SKM-1 (cell line): ENCODE measurements at regions not wholly inside any gene's neighbourhood (a gene's known extent, or its start where the extent isn't known, plus 50 kb on each side); places are given as distances from the start of the nearest gene placed in this dataset.
"Not testable (repeated sequence)": the region's sequence is repeated elsewhere in the genome, so short reads cannot be mapped to it uniquely, and the experiment has no call there.

Experiments used
- DNase-seq: peaks from one replicate; lab custom pipeline; 2025; ENCODE audit not compliant: unreplicated experiment; lab: John Stamatoyannopoulos, UW

DNA sequence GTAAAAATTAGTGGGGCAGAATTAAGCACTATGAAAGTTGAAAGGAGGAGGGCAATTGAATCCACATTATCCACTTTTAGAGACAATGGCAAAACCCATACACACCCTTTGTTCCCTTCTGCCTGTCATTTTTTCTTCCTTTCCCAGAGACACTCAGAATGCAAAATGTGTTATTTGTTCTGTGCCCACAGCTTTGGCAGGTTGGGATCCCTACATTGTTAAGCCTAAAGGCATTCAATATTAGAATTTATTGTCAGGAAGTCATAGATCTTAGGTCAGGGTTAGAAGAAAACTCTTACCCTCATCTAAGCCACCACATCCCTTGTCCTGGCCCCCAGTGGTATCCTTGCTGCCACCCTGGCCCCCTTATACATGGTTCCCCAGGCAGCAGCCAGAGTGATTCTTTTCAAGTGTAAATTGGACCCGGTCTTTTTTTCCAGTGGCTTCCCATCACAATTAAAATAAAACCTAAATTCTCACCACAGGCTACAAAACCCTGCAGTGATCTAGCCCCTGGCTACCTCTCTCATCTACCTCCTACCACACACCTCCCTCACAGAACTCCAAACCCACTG, 470.1 kb upstream of the ATP11B start:
- DNase-seq = no peak

DNA sequence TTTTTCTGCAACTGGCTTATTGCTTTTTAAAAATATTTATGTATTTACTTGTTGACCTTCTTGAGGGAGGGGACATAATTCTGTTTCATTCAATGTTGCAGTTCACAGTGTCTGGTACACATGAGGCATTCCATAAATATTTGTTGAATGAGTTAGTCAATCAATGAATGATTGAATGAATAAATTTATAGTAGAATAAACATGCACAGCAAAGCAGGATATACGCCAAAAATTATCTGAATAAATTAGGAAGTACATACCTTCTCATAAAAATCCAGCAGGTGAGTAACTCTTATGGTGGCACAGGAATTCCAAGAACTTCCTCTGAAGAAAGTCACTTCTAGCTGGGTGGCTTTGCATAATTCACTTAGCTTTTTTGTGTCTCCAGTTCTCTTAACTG, 469.4 kb upstream of the ATP11B start:
- DNase-seq = no peak

DNA sequence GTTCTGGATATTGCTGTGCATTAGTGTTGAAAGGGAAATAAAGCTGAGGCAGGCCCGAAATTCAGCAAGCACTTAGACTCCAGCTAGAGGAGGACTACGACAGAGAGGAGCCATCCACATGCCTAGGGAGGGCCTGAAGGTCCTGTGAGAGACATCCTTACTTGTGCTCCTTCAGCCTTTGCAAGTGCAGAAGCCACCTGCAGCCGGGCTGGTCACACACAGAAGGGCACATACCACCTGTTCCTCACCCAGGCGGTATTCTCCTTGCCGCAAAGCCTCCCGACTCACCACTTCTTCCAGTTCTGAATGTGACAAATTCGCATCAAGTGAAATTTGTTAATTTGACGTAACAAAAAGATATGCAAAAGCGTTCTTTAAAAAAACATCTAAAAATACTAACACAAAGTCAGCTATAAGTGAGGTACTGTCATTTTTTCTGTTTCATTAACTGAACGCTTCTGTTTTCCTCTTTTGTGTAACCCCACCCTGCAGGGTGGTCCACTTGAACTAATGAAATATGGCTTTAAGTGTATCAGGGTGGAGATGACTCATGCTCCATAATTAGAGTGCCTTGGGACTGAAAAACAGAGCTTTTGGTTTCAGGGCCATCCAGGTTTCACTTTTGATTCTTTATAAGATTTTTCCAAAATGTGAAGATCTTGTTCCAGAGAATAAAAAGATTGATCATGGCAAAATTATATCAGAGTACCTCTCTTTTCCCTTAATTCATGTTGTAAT, 467.9 kb upstream of the ATP11B start:
- DNase-seq = no peak

DNA sequence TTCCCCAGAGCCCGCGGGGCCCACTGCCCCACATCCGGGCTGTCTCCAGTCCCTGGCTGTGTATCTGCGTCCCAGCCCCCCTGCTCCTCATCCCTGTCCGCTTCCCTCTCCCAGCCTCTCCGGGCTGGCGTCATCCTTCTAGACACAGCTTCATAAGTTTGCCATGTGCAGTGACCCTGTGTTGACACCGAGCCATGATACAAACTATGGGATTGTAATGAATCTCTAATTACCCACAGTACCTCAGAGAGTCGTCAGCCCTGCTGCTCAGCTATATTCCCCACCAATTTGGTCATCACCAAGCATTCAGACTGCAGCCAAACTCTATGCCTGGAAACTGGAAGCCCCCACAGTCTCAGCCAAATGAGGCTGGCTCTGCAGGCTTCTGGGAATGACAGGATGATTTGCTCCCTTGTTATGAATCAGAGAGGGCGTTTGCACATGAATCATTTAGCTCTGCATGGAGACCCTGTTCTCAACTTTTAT, 466.1 kb upstream of the ATP11B start:
- no peak for DNase-seq

DNA sequence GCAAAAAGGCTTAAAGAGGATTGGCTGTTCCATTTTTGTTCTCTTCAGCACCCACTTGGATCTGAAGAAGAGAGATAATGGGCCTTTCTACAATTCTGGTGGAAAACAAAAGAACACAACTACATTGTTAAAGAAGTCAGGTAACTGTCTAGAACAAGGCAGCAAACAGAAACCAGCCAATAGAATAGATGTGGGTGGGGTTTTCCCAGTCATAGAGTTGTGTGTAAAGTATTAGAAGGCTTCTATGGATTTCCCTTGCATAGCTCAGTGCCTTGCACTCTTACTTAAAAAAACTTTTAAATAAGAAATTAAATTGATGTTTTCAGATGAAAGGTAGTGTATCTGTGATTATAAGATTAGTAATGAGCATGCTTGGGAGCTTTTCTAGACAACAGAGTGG, 462.7 kb upstream of the ATP11B start:
- no peak for DNase-seq

DNA sequence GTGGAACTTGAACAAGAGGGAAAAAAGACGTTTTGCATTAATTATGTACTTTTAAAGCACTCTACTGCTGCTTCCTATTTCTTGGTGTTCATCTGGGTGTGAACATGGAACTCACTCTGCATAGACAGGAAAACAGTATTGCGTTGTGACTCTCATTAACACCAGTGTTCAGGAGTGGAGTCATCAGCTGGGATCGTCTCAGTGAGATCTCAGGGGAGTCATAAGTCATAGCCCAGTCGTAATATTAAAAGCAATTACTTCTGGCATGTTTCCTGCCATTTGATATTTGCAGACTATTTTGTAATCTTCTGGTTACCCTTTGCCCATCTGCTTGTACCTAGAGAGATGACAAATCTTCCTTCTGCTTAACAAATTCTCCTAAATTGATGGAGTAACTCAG, 462.0 kb upstream of the ATP11B start:
- no peak for DNase-seq

DNA sequence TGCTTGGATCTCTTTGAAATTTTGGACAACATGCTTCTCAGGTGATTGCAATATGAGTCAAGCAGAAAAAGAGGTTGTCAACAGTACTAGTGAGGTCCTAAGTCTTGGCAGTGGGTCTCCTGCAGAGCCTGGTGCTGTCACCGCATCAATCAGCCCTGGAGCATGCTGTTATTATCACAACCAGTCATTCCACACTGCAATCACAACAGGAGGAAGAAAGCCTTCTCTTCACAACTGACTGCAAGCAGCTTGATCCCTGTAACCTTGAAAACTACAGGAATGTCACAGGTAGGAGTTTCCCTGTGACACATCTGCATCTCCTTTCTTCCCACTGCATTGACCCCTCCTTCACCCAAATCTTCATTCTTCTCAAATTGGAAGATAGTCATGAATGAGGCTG, 451.1 kb upstream of the ATP11B start:
- no peak for DNase-seq

DNA sequence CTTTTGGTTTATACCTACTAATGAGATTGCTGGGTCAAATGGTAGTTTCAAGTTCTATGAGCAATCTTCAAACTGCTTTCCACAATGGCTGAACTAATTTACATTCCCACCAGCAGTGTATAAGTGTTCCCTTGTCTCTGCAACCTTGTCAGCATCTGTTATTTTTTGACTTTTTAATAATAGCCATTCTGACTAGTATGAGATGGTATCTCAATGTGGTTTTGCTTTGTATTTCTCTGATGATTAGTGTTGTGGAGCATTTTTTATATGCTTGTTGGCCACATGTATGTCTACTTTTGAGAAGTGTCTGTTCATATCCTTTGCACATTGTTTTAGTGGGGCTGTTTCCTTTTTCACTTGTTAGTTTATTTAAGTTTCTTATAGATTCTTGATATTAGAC, 449.3 kb upstream of the ATP11B start:
- not testable (repeated sequence) for DNase-seq

DNA sequence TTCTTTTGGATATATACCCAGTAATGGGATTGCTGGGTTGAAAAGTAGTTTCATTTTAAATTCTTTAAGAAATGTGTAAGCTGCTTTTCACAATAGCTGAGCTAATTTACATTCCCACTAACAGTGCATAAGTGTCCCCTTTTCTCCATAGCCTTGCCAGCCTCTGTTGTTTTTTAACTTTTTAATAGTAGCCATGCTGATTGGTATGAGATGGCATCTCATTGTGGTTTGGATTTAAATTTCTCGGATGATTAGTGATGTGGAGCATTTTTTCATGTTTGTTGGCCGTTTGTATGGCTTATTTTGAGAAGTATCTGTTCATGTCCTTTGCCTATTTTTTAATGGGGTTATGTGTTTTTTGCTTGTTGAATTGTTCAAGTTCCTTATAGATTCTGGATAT, 444.3 kb upstream of the ATP11B start:
- DNase-seq = no peak

DNA sequence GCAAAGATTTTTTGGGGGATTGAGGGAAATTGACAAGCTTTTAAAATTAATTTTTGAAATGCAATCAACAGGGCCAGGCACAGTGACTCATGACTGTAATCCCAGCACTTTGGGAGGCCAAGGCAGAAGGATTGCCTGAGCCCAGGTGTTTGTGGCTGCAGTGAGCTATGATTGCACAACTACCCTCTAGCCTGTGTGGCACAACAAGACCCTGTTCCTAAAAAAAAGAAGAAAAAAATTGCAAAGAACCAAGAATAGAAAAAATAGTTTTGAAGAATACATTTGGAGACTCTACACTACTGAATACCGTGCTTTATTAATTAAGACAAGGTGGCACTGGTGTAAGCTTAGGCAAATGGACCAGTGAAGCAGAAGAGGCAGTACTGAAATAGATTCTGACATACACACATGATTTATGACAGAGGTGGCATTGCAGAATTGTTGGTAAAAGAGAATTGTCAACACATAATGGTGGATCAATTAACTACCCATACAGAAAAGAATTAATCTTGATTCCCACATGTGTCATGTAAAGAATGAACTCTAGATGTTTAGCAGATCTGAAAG, 443.3 kb upstream of the ATP11B start:
- DNase-seq = no peak

DNA sequence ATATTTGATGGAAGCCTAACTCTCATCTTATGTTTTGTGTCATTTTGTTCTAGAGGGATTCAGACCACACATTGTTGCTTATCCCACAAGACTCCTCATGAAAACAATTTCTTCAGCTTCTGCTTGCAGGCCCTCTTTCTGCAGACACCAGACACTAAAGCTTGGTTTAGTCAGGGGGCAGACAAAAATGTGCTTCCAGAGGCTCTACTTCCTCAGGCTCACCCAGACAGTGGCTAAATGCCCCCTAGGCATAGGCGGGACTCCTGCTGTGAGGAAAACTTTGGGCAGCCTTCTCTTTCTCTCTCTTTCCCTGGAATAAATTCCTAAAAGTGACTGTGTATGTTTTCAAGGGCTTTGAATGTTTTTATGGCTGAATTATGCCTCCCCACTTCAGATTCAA, 435.4 kb upstream of the ATP11B start:
- no peak for DNase-seq

DNA sequence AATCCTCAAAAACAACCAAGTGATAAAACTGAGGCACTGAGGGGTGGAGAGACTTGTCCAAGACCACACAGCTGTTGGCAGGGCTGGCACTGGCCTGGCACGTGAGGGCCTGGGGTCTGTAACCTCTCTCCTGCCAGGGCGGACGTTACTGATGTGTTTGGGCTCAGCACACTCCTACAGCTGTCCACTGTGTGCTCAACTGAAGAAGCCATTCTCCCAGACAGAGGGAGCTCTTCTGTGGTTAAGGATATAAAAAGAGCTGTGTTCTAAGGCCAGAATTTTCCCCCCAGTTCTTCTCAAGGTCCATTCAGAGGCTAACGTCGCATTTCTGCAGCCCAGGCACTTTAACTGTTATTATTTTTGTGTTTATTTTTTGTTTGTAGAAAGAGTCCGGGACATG, 429.0 kb upstream of the ATP11B start:
- no peak for DNase-seq

DNA sequence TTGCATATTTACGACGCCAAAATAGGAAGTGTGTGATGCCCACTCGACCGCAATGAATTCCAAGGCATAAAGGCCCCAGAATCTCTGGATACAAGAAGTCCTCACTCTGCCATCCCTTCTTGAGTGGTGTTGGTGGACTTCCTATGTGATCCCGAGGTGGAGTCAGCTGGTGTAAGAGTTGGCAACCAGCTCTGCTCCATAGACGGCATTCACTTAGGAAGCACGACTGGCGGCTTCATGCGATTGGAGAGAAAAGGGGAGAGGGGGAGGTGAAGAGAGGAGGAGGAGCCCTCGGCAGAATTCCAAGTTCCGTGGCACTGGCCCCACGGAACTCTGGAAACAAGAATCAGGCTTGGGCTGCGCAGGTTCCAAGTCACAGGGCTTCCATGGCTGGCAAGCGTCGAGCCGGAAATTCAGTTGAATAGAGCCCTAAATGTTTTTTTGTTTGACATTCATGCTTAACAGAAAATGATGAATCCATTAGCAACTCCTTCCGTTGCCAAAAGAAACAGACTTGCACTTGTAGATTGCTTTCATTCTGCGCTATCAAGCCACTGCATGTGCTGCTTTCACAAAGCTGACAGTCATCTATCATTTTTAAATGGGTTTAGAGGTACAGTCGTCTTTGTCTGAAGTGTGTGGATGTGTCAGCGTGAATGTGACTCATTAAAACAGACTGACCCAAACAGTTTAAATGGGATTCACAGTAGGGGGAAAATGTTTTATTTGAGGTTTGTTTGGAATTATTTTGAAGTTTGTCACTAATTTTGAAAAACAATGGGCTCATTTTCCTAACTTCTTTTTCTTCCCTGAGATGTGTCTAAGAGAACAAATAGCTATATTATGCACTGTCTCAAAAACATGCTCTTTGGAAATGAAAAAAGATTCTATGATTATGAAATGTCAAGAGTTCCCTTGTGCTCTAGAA, 428.3 kb upstream of the ATP11B start:
- DNase-seq = no peak

DNA sequence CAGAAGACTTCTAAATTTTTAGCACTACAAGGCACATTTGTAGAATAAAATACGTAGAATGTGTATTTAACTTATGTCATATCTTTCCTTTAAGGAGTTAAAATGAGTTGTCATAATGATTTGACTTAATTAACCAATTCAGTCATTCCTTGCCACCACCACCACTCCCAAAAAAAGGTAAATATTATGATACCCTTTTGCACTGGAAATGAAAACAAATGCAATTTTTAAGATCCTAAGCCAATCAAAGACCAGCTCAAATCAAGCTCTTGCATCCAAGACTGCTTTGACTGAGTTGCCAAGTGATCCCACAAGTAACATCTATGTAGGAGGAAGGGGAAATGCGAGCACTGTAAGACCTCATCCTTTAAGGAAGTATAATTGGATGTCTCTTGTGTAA, 426.6 kb upstream of the ATP11B start:
- DNase-seq = no peak

DNA sequence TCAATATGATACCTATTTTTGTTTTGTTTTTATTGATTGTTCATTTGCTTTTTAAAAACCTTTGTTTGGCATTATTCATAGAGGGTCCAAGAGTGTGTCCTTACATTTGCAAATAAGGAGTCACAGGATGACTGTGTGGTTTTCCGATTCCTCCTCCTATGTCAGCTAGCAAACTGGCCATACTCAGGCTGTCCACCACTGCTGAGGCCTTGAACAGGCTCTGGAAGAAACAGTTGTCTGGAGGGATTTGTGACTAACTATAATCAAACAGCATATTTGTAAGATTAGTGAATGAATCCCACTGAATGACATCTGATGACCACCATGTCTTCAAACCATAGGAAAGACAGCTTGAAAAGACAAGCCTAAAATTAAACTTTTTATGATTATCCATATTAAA, 423.4 kb upstream of the ATP11B start:
- no peak for DNase-seq

DNA sequence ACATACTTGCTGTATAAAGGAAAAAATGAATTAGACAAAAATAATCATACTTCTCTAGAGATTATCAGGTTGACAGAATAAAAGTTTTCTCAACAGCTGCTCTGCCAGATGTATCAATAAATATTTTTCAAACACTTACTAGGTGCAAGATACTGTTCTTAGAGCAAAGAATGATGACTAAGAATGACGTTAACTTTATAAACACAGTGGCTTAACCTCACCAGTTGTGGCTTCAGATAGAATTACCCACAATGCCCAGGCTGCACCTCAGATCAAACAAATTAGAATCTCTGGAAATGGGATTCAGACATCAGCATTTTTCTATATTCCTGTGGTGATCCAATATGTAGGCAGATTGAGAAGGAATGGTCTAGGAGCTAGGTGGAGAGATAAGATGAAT, 422.4 kb upstream of the ATP11B start:
- no peak for DNase-seq

DNA sequence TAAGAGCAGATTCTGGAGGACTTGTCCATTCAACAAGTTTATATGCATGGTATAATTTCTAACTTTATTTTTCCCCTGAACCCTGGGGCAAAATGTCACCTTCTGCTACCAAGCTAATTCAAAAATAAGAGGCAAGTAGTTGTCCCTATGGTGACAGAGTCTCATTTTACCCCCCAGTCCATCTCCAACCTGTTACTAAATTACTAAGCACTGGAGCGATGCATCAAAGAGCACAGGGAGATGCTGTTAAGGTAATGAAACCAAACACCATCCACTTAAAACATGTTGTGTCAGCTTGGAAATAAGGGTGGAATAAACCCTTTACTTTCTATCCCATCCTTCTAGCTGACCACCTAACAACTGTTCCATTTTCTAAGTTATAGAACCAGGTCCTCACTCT, 417.4 kb upstream of the ATP11B start:
- no peak for DNase-seq

DNA sequence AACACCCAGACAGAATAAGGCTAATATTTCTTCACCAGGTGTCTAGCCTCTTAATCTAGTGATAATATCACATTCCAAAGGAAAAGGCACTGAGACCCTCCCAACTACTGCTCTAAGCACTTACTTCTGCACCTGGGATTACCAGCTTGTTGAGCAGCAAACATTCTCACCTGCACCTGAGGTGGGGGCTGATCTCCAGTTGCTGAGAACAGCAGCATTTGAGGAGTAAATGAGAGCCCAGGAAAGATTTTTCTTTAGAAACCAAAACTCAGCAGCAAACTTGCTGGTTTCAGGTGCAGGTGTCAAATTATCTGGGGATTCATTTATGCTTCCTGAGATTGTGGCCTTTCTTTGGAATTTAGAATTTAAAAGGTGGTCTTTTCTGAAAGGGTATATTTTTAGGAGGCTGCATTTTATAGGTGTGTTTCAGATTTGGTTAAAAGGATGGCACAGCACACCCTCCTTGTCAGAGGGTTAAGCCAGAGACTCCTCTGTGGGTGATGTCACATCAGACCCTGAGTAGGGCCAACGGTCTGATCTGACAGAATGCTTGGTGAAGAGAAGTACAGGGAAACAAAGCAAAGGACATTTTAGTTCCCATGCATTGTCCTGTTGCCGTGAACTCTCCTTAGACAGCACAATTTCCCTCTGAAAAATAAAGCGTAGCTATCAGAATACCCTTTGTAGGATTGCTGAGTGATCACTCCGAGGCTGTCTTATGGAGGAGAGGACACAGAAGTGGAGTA, 411.0 kb upstream of the ATP11B start:
- no peak for DNase-seq

DNA sequence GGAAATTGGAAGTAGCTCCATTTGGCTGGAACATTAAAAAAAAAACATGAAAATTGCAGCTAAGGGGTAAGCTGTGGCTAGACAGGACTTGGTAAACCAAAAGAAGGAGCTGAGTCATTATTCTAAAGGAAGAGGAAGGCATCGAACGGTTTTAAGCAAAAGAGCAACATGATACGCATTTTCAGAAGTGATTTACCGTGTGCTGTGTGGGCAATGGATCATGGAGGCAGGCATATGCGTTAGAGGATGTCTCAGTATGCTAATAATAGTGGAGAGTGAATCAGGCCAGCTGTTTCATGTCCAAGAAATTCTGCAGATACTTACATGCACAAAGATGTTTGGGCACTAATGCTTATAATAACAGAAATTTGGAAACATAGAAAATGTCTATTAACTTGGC, 409.1 kb upstream of the ATP11B start:
- no peak for DNase-seq

DNA sequence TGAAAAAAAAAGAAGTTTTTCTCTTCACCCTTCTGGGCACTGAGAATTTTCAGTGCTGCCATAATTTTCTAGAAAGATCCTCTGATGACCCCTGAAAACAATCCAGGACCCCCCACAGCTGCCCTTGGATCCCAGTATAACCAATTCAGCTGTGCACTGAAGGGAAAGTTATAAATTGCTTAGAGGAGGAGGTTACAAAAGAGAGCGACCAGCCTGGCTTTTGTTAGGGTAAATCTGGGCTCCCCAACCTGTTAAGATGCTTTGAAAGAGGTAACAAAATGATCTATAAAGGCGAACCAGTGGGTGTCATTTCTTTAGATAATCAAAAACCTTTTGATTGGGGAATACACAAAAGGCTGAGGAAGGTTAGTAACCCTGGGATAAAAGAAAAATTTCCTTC, 407.9 kb upstream of the ATP11B start:
- DNase-seq = no peak

DNA sequence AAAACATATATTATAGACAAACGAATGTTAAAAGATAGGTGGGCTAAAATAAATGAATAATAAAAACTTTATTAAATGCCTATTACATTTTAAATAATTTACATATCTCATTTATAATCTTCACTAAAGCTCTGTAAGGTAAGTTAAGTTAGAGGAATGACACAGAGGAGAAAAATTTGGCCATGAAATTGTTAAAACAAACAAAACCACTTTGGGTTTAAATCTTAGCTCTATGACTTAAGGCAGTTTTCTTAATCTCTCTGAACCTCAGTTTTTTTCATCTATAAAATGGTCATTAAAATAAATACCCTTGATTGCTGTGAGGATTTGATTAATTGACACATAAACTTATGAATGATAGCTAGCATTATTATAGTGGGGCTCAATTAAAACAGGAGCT, 404.8 kb upstream of the ATP11B start:
- DNase-seq = no peak
